Immature natural killer cell (primary cell): ENCODE measurements at regions not wholly inside any gene's neighbourhood (a gene's known extent, or its start where the extent isn't known, plus 50 kb on each side); places are given as distances from the start of the nearest gene placed in this dataset.

ENCODE experiments used
- DNase-seq, 3 donors: peaks; one replicate each; pipeline ENCODE4 v3.0.0; 2022; ENCODE audit warnings: mixed read lengths in 1 of 3
- H3K27ac Mint-ChIP-seq, 6 donors: one replicate each; pipeline ENCODE4 v1.8.0; 2020; ENCODE audit warnings: mixed read lengths in 6 of 6, mild to moderate bottlenecking in 5 of 6, inconsistent platforms in 4 of 6, moderate library complexity in 3 of 6
- H3K27me3 Mint-ChIP-seq, 3 donors: one replicate each; pipeline ENCODE4 v1.8.0; 2020 to 2021; ENCODE audit warnings: low read depth in 3 of 3, mild to moderate bottlenecking in 3 of 3, mixed read lengths in 3 of 3, moderate library complexity in 3 of 3, inconsistent platforms in 1 of 3
- H3K36me3 Mint-ChIP-seq, 3 donors: one replicate each; pipeline ENCODE4 v1.8.0; 2020; ENCODE audit warnings: mixed read lengths in 3 of 3, inconsistent platforms in 2 of 3, mild to moderate bottlenecking in 2 of 3
- H3K4me1 Mint-ChIP-seq, 2 donors: one replicate each; pipeline ENCODE4 v1.8.0; 2020; ENCODE audit warnings: inconsistent platforms in 2 of 2, mild to moderate bottlenecking in 2 of 2, mixed read lengths in 2 of 2, moderate library complexity in 1 of 2
- H3K4me3 Mint-ChIP-seq, 5 donors: one replicate each; pipeline ENCODE4 v1.8.0; 2020; ENCODE audit warnings: mild to moderate bottlenecking in 5 of 5, mixed read lengths in 5 of 5, inconsistent platforms in 3 of 5, moderate library complexity in 3 of 5
- H3K9me3 Mint-ChIP-seq, 6 donors: one replicate each; pipeline ENCODE4 v1.8.0; 2020; ENCODE audit warnings: mild to moderate bottlenecking in 6 of 6, mixed read lengths in 6 of 6, inconsistent platforms in 4 of 6, moderate library complexity in 3 of 6

- no peaks in the 10 kb centered on the region for H3K36me3 Mint-ChIP-seq
- H3K9me3 Mint-ChIP-seq: no peaks in the 10 kb centered on the region
- no peak for DNase-seq
- no peak overlapping the region for H3K4me3 Mint-ChIP-seq
- H3K4me1 Mint-ChIP-seq: peaks cover 6 to 11% of the 10 kb centered on the region in 2 donors
- H3K27ac Mint-ChIP-seq: no peak overlapping the region
- H3K27me3 Mint-ChIP-seq: peaks cover 0 to 16% (median 0%) of the 10 kb centered on the region in 3 donors
Observed at GRCh38 chr15:59835776-59836175, 146.7 kb upstream of the BNIP2 start.

GRCh38 chr15:59834528-59834927 lies 145.4 kb upstream of the BNIP2 start:
- H3K27ac Mint-ChIP-seq: no peak overlapping the region
- no peaks in the 10 kb centered on the region for H3K36me3 Mint-ChIP-seq
- H3K4me1 Mint-ChIP-seq: peaks cover 6 to 11% of the 10 kb centered on the region in 2 donors
- no peak overlapping the region for H3K4me3 Mint-ChIP-seq
- H3K9me3 Mint-ChIP-seq: no peaks in the 10 kb centered on the region
- peaks cover 0 to 16% (median 2%) of the 10 kb centered on the region in 3 donors for H3K27me3 Mint-ChIP-seq
- no peak for DNase-seq

- H3K36me3 Mint-ChIP-seq: no peaks in the 10 kb centered on the region
- no peaks in the 10 kb centered on the region for H3K9me3 Mint-ChIP-seq
- H3K27me3 Mint-ChIP-seq: peaks cover 2 to 19% (median 6%) of the 10 kb centered on the region in 3 donors
- H3K4me1 Mint-ChIP-seq: peaks cover 3% of the 10 kb centered on the region in 2 donors
- no peak for DNase-seq
- no peak overlapping the region for H3K27ac Mint-ChIP-seq
- H3K4me3 Mint-ChIP-seq: no peak overlapping the region
Observed at GRCh38 chr15:59833366-59833765, 144.2 kb upstream of the BNIP2 start.

- Mint-ChIP-seq H3K27ac (no peak overlapping the region), H3K36me3 (no peaks in the 10 kb centered on the region), H3K4me3 (no peak overlapping the region), H3K4me1 (no peaks in the 10 kb centered on the region), H3K27me3 (peaks cover 2 to 15% (median 6%) of the 10 kb centered on the region in 3 donors), H3K9me3 (no peaks in the 10 kb centered on the region)
- no peak for DNase-seq
Observed at GRCh38 chr15:59830873-59831272, 141.8 kb upstream of the BNIP2 start.

- H3K27ac Mint-ChIP-seq: no peak overlapping the region
- DNase-seq: no peak
- H3K4me3 Mint-ChIP-seq: no peak overlapping the region
- no peaks in the 10 kb centered on the region for H3K36me3 Mint-ChIP-seq
- H3K9me3 Mint-ChIP-seq: no peaks in the 10 kb centered on the region
- no peaks in the 10 kb centered on the region for H3K4me1 Mint-ChIP-seq
- H3K27me3 Mint-ChIP-seq: peaks cover 2 to 14% (median 8%) of the 10 kb centered on the region in 3 donors
Observed at GRCh38 chr15:59830098-59830497, 141.0 kb upstream of the BNIP2 start.

- H3K27me3 Mint-ChIP-seq: peaks cover 2 to 11% (median 10%) of the 10 kb centered on the region in 3 donors
- no peak overlapping the region for H3K27ac Mint-ChIP-seq
- no peak overlapping the region for H3K4me3 Mint-ChIP-seq
- H3K9me3 Mint-ChIP-seq: no peaks in the 10 kb centered on the region
- DNase-seq: no peak
- H3K4me1 Mint-ChIP-seq: no peaks in the 10 kb centered on the region
- H3K36me3 Mint-ChIP-seq: no peaks in the 10 kb centered on the region
Observed at GRCh38 chr15:59828861-59829260, 139.7 kb upstream of the BNIP2 start.

- no peaks in the 10 kb centered on the region for H3K36me3 Mint-ChIP-seq
- no peaks in the 10 kb centered on the region for H3K9me3 Mint-ChIP-seq
- H3K4me1 Mint-ChIP-seq: no peaks in the 10 kb centered on the region
- H3K27me3 Mint-ChIP-seq: peaks cover 2 to 12% (median 10%) of the 10 kb centered on the region in 3 donors
- H3K4me3 Mint-ChIP-seq: no peak overlapping the region
- no peak for DNase-seq
- no peak overlapping the region for H3K27ac Mint-ChIP-seq
Observed at GRCh38 chr15:59828263-59828662, 139.1 kb upstream of the BNIP2 start.

- no peaks in the 10 kb centered on the region for H3K4me1 Mint-ChIP-seq
- H3K4me3 Mint-ChIP-seq: no peak overlapping the region
- H3K27me3 Mint-ChIP-seq: peaks cover 2 to 17% (median 12%) of the 10 kb centered on the region in 3 donors
- H3K9me3 Mint-ChIP-seq: no peaks in the 10 kb centered on the region
- no peak overlapping the region for H3K27ac Mint-ChIP-seq
- DNase-seq: no peak
- H3K36me3 Mint-ChIP-seq: no peaks in the 10 kb centered on the region
Observed at GRCh38 chr15:59825901-59826300, 136.8 kb upstream of the BNIP2 start.

- DNase-seq: no peak
- Mint-ChIP-seq H3K36me3 (no peaks in the 10 kb centered on the region), H3K9me3 (no peaks in the 10 kb centered on the region), H3K27ac (no peak overlapping the region), H3K4me1 (no peaks in the 10 kb centered on the region), H3K4me3 (no peak overlapping the region), H3K27me3 (peaks cover 1 to 12% (median 8%) of the 10 kb centered on the region in 3 donors)
Observed at GRCh38 chr15:59821286-59821685, 132.2 kb upstream of the BNIP2 start.

- no peaks in the 10 kb centered on the region for H3K36me3 Mint-ChIP-seq
- H3K4me3 Mint-ChIP-seq: no peak overlapping the region
- H3K27ac Mint-ChIP-seq: no peak overlapping the region
- no peak for DNase-seq
- peaks cover 1 to 12% (median 5%) of the 10 kb centered on the region in 3 donors for H3K27me3 Mint-ChIP-seq
- H3K4me1 Mint-ChIP-seq: no peaks in the 10 kb centered on the region
- H3K9me3 Mint-ChIP-seq: no peaks in the 10 kb centered on the region
Observed at GRCh38 chr15:59819092-59819491, 130.0 kb upstream of the BNIP2 start.

GRCh38 chr15:59818336-59818735 lies 129.2 kb upstream of the BNIP2 start:
- Mint-ChIP-seq H3K4me3 (no peak overlapping the region), H3K36me3 (no peaks in the 10 kb centered on the region), H3K4me1 (no peaks in the 10 kb centered on the region), H3K27ac (no peak overlapping the region), H3K27me3 (peaks cover 1 to 12% (median 3%) of the 10 kb centered on the region in 3 donors), H3K9me3 (no peaks in the 10 kb centered on the region)
- DNase-seq: no peak

GRCh38 chr15:59817834-59818233 lies 128.7 kb upstream of the BNIP2 start:
- no peaks in the 10 kb centered on the region for H3K4me1 Mint-ChIP-seq
- H3K27ac Mint-ChIP-seq: no peak overlapping the region
- H3K4me3 Mint-ChIP-seq: no peak overlapping the region
- no peak for DNase-seq
- H3K27me3 Mint-ChIP-seq: peaks cover 1 to 14% (median 7%) of the 10 kb centered on the region in 3 donors
- no peaks in the 10 kb centered on the region for H3K9me3 Mint-ChIP-seq
- no peaks in the 10 kb centered on the region for H3K36me3 Mint-ChIP-seq

GRCh38 chr15:59817053-59817452 lies 127.9 kb upstream of the BNIP2 start:
- no peak overlapping the region for H3K4me3 Mint-ChIP-seq
- no peaks in the 10 kb centered on the region for H3K9me3 Mint-ChIP-seq
- no peaks in the 10 kb centered on the region for H3K4me1 Mint-ChIP-seq
- no peak overlapping the region for H3K27ac Mint-ChIP-seq
- no peaks in the 10 kb centered on the region for H3K36me3 Mint-ChIP-seq
- DNase-seq: no peak
- H3K27me3 Mint-ChIP-seq: peaks cover 2 to 11% (median 7%) of the 10 kb centered on the region in 3 donors

- no peak overlapping the region for H3K4me3 Mint-ChIP-seq
- no peak for DNase-seq
- no peaks in the 10 kb centered on the region for H3K36me3 Mint-ChIP-seq
- no peaks in the 10 kb centered on the region for H3K9me3 Mint-ChIP-seq
- no peak overlapping the region for H3K27ac Mint-ChIP-seq
- H3K4me1 Mint-ChIP-seq: no peaks in the 10 kb centered on the region
- peaks cover 7 to 9% (median 7%) of the 10 kb centered on the region in 3 donors for H3K27me3 Mint-ChIP-seq
Observed at GRCh38 chr15:59814409-59814808, 125.3 kb upstream of the BNIP2 start.

GRCh38 chr15:59812889-59813288 lies 123.8 kb upstream of the BNIP2 start:
- peaks cover 0 to 2% (median 0%) of the 10 kb centered on the region in 6 donors for H3K9me3 Mint-ChIP-seq
- H3K4me3 Mint-ChIP-seq: no peak overlapping the region
- no peak for DNase-seq
- H3K4me1 Mint-ChIP-seq: no peaks in the 10 kb centered on the region
- no peaks in the 10 kb centered on the region for H3K36me3 Mint-ChIP-seq
- H3K27ac Mint-ChIP-seq: no peak overlapping the region
- peaks cover 5 to 9% (median 7%) of the 10 kb centered on the region in 3 donors for H3K27me3 Mint-ChIP-seq
